IPS DF 6.9 (cell line): ENCODE measurements at regions not wholly inside any gene's neighbourhood (a gene's known extent, or its start where the extent isn't known, plus 50 kb on each side); places are given as distances from the start of the nearest gene placed in this dataset.
"Not testable (repeated sequence)": the region's sequence is repeated elsewhere in the genome, so short reads cannot be mapped to it uniquely, and the experiment has no call there.

ENCODE experiments used
- DNase-seq: peaks from one replicate; pipeline ENCODE4 v3.0.0-alpha.2; 2013; ENCODE audit warnings: low read depth, low spot score
- H3K27ac ChIP-seq: one replicate; pipeline ENCODE4 v1.5.1; 2013; ENCODE audit warnings: low read length, control low read depth
- H3K27me3 ChIP-seq: 2 replicates; pipeline ENCODE4 v1.6.1; 2013; ENCODE audit warnings: mild to moderate bottlenecking, low read length; ENCODE audit not compliant: control insufficient read depth, insufficient read depth
- H3K36me3 ChIP-seq: 2 replicates; pipeline ENCODE4 v1.6.1; 2013; ENCODE audit warnings: low read length; ENCODE audit not compliant: control insufficient read depth, insufficient read depth
- H3K4me1 ChIP-seq: 2 replicates; pipeline ENCODE4 v1.6.1; 2013; ENCODE audit warnings: low read length; ENCODE audit not compliant: control insufficient read depth, insufficient read depth
- H3K4me3 ChIP-seq: 2 replicates; pipeline ENCODE4 v1.5.1; 2013; ENCODE audit warnings: mild to moderate bottlenecking, low read length
- H3K9me3 ChIP-seq: 2 replicates; pipeline ENCODE4 v1.6.1; 2013; ENCODE audit warnings: low read length, inconsistent platforms; ENCODE audit not compliant: control insufficient read depth, insufficient read depth
- WGBS: extraction: QIAGEN DNeasy Blood & Tissue Kit; methylation state at CpG from one replicate; pipeline ENCODE4 v1.1.7; 2013; ENCODE audit warnings: mixed read lengths, missing lambda C conversion rate; ENCODE audit not compliant: insufficient read length, insufficient coverage; 5-methylcytosine and 5-hydroxymethylcytosine counted together

DNA sequence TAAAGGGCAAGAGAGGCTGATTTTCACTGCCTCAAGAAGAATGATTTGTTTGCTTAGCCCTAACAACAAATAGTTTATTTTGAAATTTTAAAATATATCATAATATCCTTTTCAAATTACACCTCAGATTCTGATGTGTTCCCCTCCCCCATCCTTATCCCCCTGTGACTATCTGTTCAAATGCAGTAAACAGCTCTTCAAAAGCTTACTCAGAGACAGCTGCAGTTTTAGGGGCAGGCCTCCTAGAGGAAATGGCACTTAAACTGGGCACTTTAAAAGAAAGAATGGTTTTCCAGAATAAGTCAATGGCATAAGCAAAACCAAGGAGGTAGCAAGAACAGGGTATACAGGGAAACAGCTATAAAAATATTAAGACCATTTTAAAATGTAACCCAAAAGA, 118.6 kb upstream of the UST start:
- no peak overlapping the region for H3K4me3 ChIP-seq
- peaks cover 1% of the 10 kb centered on the region; the same call in 1 of the 2 replicates for H3K27me3 ChIP-seq
- DNase-seq = no peak
- no peaks in the 10 kb centered on the region; the same call in none of the 2 replicates for H3K4me1 ChIP-seq
- no peak overlapping the region for H3K27ac ChIP-seq
- H3K9me3 ChIP-seq = no peaks in the 10 kb centered on the region
- H3K36me3 ChIP-seq = no peaks in the 10 kb centered on the region

DNA sequence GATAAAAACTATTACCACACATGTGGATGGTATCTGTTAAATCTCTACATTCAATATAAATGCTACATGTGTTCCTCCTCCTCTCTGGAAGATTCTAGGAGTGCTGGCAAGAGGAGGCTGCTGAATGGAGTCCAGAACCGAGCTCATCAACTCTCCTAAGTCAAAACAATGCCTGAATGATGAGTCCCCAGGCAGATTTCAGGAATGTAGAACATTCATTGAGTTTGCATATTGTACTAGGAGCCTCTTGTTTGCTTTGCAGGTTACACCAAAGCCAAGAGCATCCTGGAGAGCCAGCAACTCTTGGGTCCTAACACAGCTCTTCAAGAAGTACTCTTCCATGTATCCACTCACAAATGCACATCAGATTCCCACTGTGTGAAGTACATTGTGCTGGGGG, 117.6 kb upstream of the UST start:
- Histone ChIP-seq H3K9me3 (no peaks in the 10 kb centered on the region), H3K36me3 (no peaks in the 10 kb centered on the region), H3K4me1 (no peaks in the 10 kb centered on the region; the same call in none of the 2 replicates), H3K27ac (no peak overlapping the region), H3K4me3 (no peak overlapping the region), H3K27me3 (peaks cover 1% of the 10 kb centered on the region; the same call in 1 of the 2 replicates)
- WGBS = no CpG with 5 or more reads among the region's 1 CpG
- no peak for DNase-seq

DNA sequence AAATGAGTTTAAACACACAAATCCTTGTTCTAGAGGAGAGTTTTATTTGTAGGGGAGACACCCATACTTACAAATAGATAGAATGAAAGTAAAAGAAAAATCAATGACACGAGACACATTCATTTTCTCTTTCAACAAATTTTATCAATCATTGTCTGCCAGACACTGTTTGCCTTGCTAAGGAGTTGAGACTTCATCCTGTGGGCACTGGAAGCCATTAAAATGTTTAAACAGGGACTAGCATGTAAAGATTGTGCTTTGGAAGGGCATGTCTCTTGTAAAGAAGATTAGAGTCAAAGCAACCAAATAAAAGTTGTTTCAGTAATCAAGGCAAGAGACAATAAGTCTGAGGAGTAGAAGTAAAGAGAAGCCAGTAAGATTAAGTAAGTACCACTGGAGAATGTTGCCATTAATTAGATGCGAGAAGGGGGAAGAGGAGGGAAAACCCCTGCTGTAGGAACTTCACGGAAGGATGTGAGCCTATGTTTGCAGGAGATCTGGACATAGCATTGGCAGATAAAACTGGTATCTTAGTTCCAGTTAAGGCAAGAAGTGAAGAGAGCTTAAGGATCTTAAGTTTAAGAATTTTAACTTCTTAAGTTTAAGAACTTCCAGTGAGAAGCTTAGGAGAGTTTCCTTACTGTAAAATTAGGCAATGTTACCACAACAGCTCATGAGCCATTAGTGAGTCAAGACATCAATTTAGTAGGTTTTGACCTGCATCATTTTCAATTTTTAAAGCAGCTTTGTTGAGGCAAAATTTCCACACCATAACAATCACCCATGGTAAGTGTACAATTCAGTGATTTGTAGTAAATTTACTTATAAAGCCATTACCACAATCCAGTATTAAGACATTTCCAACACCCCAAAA, 117.0 kb upstream of the UST start:
- H3K4me1 ChIP-seq = no peaks in the 10 kb centered on the region; the same call in 1 of the 2 replicates
- WGBS = no CpG with 5 or more reads among the region's 3 CpGs
- peaks cover 1% of the 10 kb centered on the region; the same call in 1 of the 2 replicates for H3K27me3 ChIP-seq
- no peak overlapping the region for H3K4me3 ChIP-seq
- no peak overlapping the region for H3K27ac ChIP-seq
- no peak for DNase-seq
- H3K36me3 ChIP-seq = no peaks in the 10 kb centered on the region
- H3K9me3 ChIP-seq = no peaks in the 10 kb centered on the region

DNA sequence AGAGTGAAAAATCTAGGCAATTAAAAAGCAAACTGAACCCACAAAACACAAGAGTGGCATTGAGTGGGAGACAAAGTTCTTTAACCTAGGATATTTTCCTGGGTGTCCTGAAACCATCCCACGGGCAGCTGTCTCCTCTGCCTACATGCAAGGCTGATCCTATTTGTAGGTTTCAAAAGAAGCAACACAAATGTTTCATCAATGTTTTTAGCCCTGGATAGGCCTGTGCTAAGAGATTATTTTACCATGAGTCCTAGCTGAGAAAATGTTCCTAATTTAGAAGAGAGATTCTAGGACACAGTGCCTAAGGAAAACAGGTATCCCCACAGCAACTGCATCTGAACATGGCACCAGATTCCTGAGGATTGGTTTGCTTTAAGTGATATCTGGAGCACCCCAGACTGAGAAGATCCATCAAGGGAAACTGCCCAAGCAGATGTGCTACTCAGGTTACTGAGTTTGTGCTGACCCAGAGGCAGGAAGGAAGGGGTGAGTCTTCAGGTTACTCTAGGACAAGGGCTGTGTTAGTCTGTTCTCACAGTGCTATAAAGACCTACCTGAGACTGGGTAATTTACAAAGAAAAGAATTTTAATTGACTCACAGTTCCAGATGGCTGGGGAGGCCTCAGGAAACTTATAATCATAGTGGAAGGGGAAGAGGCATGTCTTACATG, 111.6 kb upstream of the UST start:
- Histone ChIP-seq H3K27me3 (no peaks in the 10 kb centered on the region), H3K4me3 (no peak overlapping the region), H3K36me3 (no peaks in the 10 kb centered on the region), H3K4me1 (no peaks in the 10 kb centered on the region), H3K9me3 (no peaks in the 10 kb centered on the region), H3K27ac (no peak overlapping the region)
- DNase-seq = no peak
- whole genome bisulfite sequencing = no CpG with 5 or more reads among the region's 1 CpG

DNA sequence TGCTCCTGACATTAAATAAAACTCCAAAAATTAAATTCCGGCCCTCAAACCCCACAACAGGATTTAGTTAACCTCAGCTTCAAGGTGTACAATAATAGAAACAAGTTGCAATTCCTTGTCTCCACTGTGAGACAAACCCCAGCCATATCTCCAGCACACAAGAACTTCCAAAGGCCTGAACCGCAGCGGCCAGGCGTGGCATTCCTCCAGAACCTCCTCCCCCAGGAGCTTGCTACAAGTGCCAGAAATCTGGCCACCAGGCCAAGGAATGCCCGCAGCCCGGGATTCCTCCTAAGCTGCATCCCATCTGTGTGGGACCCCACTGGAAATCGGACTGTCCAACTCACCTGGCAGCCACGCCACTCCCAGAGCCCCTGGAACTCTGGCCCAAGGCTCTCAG, 105.0 kb upstream of the UST start:
- no CpG with 5 or more reads among the region's 8 CpGs for WGBS
- H3K27me3 ChIP-seq, H3K4me3 ChIP-seq, H3K36me3 ChIP-seq, H3K9me3 ChIP-seq, H3K4me1 ChIP-seq, DNase-seq, H3K27ac ChIP-seq: not testable (repeated sequence)

DNA sequence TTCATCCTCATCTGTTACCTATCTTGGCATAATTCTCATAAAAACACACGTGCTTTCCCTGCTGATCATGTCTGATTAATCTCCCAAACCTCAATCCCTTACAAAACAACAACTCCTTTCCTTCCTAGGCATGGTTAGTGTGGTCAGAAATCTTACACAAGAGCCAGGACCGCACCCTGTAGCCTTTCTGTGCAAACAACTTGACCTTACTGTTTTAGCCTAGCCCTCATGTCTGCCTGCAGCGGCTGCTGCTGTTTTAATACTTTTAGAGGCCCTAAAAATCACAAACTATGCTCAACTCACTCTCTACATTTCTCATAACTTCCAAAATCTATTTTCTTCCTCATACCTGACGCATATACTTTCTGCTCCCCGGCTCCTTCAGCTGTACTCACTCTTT, 103.6 kb upstream of the UST start:
- not testable (repeated sequence) for H3K4me3 ChIP-seq, H3K27me3 ChIP-seq, H3K27ac ChIP-seq, H3K9me3 ChIP-seq, DNase-seq, H3K4me1 ChIP-seq, H3K36me3 ChIP-seq
- no CpG with 5 or more reads among the region's 5 CpGs for WGBS

DNA sequence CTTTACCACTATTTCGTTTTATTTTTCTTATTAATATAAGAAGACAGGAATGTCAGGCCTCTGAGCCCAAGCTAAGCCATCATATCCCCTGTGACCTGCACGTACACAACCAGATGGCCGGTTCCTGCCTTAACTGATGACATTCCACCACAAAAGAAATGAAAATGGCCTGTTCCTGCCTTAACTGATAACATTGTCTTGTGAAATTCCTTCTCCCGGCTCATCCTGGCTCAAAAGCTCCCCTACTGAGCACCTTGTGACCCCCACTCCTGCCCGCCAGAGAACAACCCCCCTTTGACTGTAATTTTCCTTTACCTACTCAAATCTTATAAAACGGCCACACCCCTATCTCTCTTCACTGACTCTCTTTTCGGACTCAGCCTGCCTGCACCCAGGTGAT, 101.8 kb upstream of the UST start:
- 100% methylated on average over 1 of the region's 7 CpGs for WGBS
- not testable (repeated sequence) for H3K27me3 ChIP-seq, DNase-seq, H3K4me3 ChIP-seq, H3K27ac ChIP-seq, H3K9me3 ChIP-seq, H3K36me3 ChIP-seq, H3K4me1 ChIP-seq

DNA sequence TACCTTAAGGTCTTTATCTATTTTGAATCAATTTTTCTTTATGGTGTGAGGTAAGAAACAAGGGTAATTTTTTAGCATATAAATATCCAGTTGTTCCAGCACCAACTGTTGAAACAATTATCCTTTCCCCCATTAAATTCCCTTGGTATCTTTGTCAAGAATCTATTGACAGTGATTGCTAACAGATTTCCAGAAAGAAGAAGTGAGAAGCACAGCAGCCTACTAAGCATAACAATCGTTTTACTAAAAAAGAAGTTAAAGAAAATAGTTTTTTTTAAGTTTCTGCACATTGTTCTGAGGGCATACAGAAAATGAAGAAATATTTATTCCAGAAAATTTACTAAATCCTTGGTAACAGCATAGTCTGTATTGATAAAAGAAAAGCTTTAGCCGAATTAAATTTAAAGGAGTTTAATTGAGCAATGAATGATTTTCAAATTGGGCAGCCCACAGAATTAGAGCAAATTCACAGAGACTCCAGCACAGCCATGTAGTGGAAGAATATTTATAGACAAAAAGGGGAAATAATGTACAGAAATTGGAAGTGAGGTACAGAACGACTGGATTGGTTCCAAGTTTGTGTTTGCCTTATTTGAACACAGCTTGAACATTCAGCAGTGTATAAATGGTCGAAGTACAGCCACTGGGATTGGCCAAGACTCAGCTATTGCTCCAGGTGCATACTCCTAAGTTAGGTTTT, 97.9 kb upstream of the UST start:
- WGBS = no CpG with 5 or more reads among the region's 4 CpGs
- Histone ChIP-seq H3K4me3 (no peak overlapping the region), H3K9me3 (no peaks in the 10 kb centered on the region; the same call in 1 of the 2 replicates), H3K27ac (no peak overlapping the region), H3K27me3 (no peaks in the 10 kb centered on the region), H3K4me1 (no peaks in the 10 kb centered on the region), H3K36me3 (no peaks in the 10 kb centered on the region)
- DNase-seq = no peak

DNA sequence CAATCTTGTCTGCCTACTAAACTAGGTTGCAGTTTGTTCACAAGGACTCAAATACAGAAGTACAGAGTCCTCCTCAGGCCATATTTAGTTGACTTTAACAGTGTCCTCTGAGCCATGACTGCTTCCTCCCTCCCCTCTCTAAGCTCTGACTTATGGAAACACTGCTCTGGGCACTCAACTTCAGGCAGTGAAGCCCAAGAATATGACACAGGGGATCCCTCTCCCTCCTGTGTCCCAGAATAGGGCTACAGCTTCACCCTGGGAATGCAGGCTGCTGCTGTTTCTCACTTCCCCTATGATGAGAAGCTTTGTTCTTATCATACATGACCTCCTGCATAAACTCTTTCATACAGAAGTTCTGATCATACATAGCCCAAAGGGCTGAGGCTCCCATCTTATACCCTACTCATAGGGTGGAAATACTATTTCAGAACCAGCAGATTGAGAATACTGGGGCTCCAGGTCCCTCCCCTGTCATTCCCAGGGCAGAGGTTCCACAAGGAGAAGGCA, 97.3 kb upstream of the UST start:
- DNase-seq = no peak
- Histone ChIP-seq H3K9me3 (no peaks in the 10 kb centered on the region; the same call in 1 of the 2 replicates), H3K36me3 (no peaks in the 10 kb centered on the region), H3K4me1 (no peaks in the 10 kb centered on the region), H3K4me3 (no peak overlapping the region), H3K27ac (no peak overlapping the region), H3K27me3 (no peaks in the 10 kb centered on the region)

DNA sequence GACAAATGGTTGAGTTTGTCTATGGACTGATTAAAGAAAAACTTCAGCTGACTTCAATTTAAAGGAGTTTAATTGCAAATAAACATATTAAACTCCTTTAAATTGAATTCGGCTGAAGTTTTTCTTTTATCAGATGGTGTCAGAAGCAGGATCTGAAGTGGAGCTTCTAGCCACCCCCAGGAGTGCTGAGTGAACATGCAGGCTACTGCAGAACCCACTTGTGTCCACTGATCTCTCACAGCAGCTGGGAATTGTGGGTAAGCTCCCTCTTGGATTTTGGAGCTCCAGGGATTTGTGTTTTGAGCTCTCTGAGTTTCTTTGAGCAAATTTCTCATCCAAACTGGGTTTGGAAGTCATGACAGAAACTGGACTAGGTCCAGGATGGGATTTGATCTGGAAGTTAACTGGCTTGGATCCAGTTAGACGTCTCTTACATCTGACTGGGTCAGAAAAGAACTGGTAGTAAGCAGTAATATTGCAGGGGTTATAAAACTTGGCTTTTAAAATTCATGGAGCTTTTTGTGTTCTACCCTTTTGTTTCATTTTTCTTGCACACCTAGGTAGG, 95.8 kb upstream of the UST start:
- no peaks in the 10 kb centered on the region; the same call in 1 of the 2 replicates for H3K9me3 ChIP-seq
- H3K27me3 ChIP-seq = no peaks in the 10 kb centered on the region
- no peaks in the 10 kb centered on the region for H3K36me3 ChIP-seq
- H3K4me3 ChIP-seq = no peak overlapping the region
- WGBS = no CpG with 5 or more reads among the region's 2 CpGs
- no peaks in the 10 kb centered on the region for H3K4me1 ChIP-seq
- no peak for DNase-seq
- H3K27ac ChIP-seq = no peak overlapping the region
